ENCODE measurements at regions not wholly inside any gene's neighbourhood (a gene's known extent, or its start where the extent isn't known, plus 50 kb on each side); places are given as distances from the start of the nearest gene placed in this dataset.

- Histone ChIP-seq H3K4me3 (ENCODE audit: low read depth in 1 of 2, low read length in 2 of 2) (no peak overlapping the region), H3K27me3 (ENCODE audit: control insufficient read depth in 1 of 2, insufficient read depth in 2 of 2, low read length in 2 of 2) (no peaks in the 10 kb centered on the region), H3K27ac (ENCODE audit: low read depth in 2 of 2, low read length in 1 of 2) (no peak overlapping the region), H3K9me3 (ENCODE audit: control insufficient read depth in 2 of 2, insufficient read depth in 1 of 2, low read depth in 1 of 2, low read length in 1 of 2) (no peaks in the 10 kb centered on the region), H3K36me3 (ENCODE audit: control insufficient read depth in 2 of 2, insufficient read depth in 2 of 2, low read length in 1 of 2) (no peaks in the 10 kb centered on the region), H3K4me1 (ENCODE audit: control insufficient read depth in 2 of 2, insufficient read depth in 2 of 2, low read length in 1 of 2) (no peaks in the 10 kb centered on the region)
- WGBS, 2 donors: 69 to 71% methylated on average over 2 of the region's 2 CpGs
These were observed 825.9 kb downstream of the PLA2G4A start for GRCh38 chr1:187654635-187655034.

- no peak overlapping the region for H3K4me3 ChIP-seq (ENCODE audit: low read depth in 1 of 2, low read length in 2 of 2)
- H3K36me3 ChIP-seq (ENCODE audit: control insufficient read depth in 2 of 2, insufficient read depth in 2 of 2, low read length in 1 of 2): no peaks in the 10 kb centered on the region
- H3K27ac ChIP-seq (ENCODE audit: low read depth in 2 of 2, low read length in 1 of 2): no peak overlapping the region
- no peaks in the 10 kb centered on the region for H3K4me1 ChIP-seq (ENCODE audit: control insufficient read depth in 2 of 2, insufficient read depth in 2 of 2, low read length in 1 of 2)
- H3K9me3 ChIP-seq (ENCODE audit: control insufficient read depth in 2 of 2, insufficient read depth in 1 of 2, low read depth in 1 of 2, low read length in 1 of 2): no peaks in the 10 kb centered on the region
- H3K27me3 ChIP-seq (ENCODE audit: control insufficient read depth in 1 of 2, insufficient read depth in 2 of 2, low read length in 2 of 2): no peaks in the 10 kb centered on the region
These were observed 826.4 kb downstream of the PLA2G4A start for GRCh38 chr1:187655104-187655503.

- 85 to 88% methylated on average over 2 of the region's 2 CpGs for WGBS, 2 donors
- Histone ChIP-seq H3K9me3 (ENCODE audit: control insufficient read depth in 2 of 2, insufficient read depth in 1 of 2, low read depth in 1 of 2, low read length in 1 of 2) (no peaks in the 10 kb centered on the region), H3K27ac (ENCODE audit: low read depth in 2 of 2, low read length in 1 of 2) (no peak overlapping the region), H3K4me3 (ENCODE audit: low read depth in 1 of 2, low read length in 2 of 2) (no peak overlapping the region), H3K27me3 (ENCODE audit: control insufficient read depth in 1 of 2, insufficient read depth in 2 of 2, low read length in 2 of 2) (no peaks in the 10 kb centered on the region), H3K4me1 (ENCODE audit: control insufficient read depth in 2 of 2, insufficient read depth in 2 of 2, low read length in 1 of 2) (no peaks in the 10 kb centered on the region), H3K36me3 (ENCODE audit: control insufficient read depth in 2 of 2, insufficient read depth in 2 of 2, low read length in 1 of 2) (no peaks in the 10 kb centered on the region)
These were observed 836.7 kb downstream of the PLA2G4A start for GRCh38 chr1:187665483-187665882.

GRCh38 chr1:187680823-187681222, 852.1 kb downstream of the PLA2G4A start:
- Histone ChIP-seq H3K9me3 (ENCODE audit: control insufficient read depth in 2 of 2, insufficient read depth in 1 of 2, low read depth in 1 of 2, low read length in 1 of 2) (no peaks in the 10 kb centered on the region), H3K27ac (ENCODE audit: low read depth in 2 of 2, low read length in 1 of 2) (no peak overlapping the region), H3K36me3 (ENCODE audit: control insufficient read depth in 2 of 2, insufficient read depth in 2 of 2, low read length in 1 of 2) (no peaks in the 10 kb centered on the region), H3K27me3 (ENCODE audit: control insufficient read depth in 1 of 2, insufficient read depth in 2 of 2, low read length in 2 of 2) (no peaks in the 10 kb centered on the region), H3K4me1 (ENCODE audit: control insufficient read depth in 2 of 2, insufficient read depth in 2 of 2, low read length in 1 of 2) (no peaks in the 10 kb centered on the region), H3K4me3 (ENCODE audit: low read depth in 1 of 2, low read length in 2 of 2) (no peak overlapping the region)
- 80 to 86% methylated on average over 1 of the region's 1 CpG for WGBS, 2 donors

GRCh38 chr1:187682112-187682511, 853.4 kb downstream of the PLA2G4A start:
- no peak overlapping the region for H3K4me3 ChIP-seq (ENCODE audit: low read depth in 1 of 2, low read length in 2 of 2)
- H3K4me1 ChIP-seq (ENCODE audit: control insufficient read depth in 2 of 2, insufficient read depth in 2 of 2, low read length in 1 of 2): no peaks in the 10 kb centered on the region
- 34 to 58% methylated on average over 2 of the region's 2 CpGs for WGBS, 2 donors
- H3K36me3 ChIP-seq (ENCODE audit: control insufficient read depth in 2 of 2, insufficient read depth in 2 of 2, low read length in 1 of 2): no peaks in the 10 kb centered on the region
- H3K27me3 ChIP-seq (ENCODE audit: control insufficient read depth in 1 of 2, insufficient read depth in 2 of 2, low read length in 2 of 2): no peaks in the 10 kb centered on the region
- H3K9me3 ChIP-seq (ENCODE audit: control insufficient read depth in 2 of 2, insufficient read depth in 1 of 2, low read depth in 1 of 2, low read length in 1 of 2): no peaks in the 10 kb centered on the region
- no peak overlapping the region for H3K27ac ChIP-seq (ENCODE audit: low read depth in 2 of 2, low read length in 1 of 2)

GRCh38 chr1:187685333-187685732, 856.6 kb downstream of the PLA2G4A start:
- Histone ChIP-seq H3K36me3 (ENCODE audit: control insufficient read depth in 2 of 2, insufficient read depth in 2 of 2, low read length in 1 of 2) (no peaks in the 10 kb centered on the region), H3K9me3 (ENCODE audit: control insufficient read depth in 2 of 2, insufficient read depth in 1 of 2, low read depth in 1 of 2, low read length in 1 of 2) (no peaks in the 10 kb centered on the region), H3K27ac (ENCODE audit: low read depth in 2 of 2, low read length in 1 of 2) (no peak overlapping the region), H3K4me3 (ENCODE audit: low read depth in 1 of 2, low read length in 2 of 2) (no peak overlapping the region), H3K27me3 (ENCODE audit: control insufficient read depth in 1 of 2, insufficient read depth in 2 of 2, low read length in 2 of 2) (no peaks in the 10 kb centered on the region), H3K4me1 (ENCODE audit: control insufficient read depth in 2 of 2, insufficient read depth in 2 of 2, low read length in 1 of 2) (no peaks in the 10 kb centered on the region)

- no peaks in the 10 kb centered on the region for H3K4me1 ChIP-seq (ENCODE audit: control insufficient read depth in 2 of 2, insufficient read depth in 2 of 2, low read length in 1 of 2)
- no peak overlapping the region for H3K4me3 ChIP-seq (ENCODE audit: low read depth in 1 of 2, low read length in 2 of 2)
- H3K36me3 ChIP-seq (ENCODE audit: control insufficient read depth in 2 of 2, insufficient read depth in 2 of 2, low read length in 1 of 2): no peaks in the 10 kb centered on the region
- H3K9me3 ChIP-seq (ENCODE audit: control insufficient read depth in 2 of 2, insufficient read depth in 1 of 2, low read depth in 1 of 2, low read length in 1 of 2): no peaks in the 10 kb centered on the region
- no peaks in the 10 kb centered on the region for H3K27me3 ChIP-seq (ENCODE audit: control insufficient read depth in 1 of 2, insufficient read depth in 2 of 2, low read length in 2 of 2)
- no peak overlapping the region for H3K27ac ChIP-seq (ENCODE audit: low read depth in 2 of 2, low read length in 1 of 2)
These were observed 860.4 kb downstream of the PLA2G4A start for GRCh38 chr1:187689129-187689528.

GRCh38 chr1:187691439-187691838, 862.7 kb downstream of the PLA2G4A start:
- H3K4me1 ChIP-seq (ENCODE audit: control insufficient read depth in 2 of 2, insufficient read depth in 2 of 2, low read length in 1 of 2): no peaks in the 10 kb centered on the region
- 45 to 46% methylated on average over 2 of the region's 2 CpGs for WGBS, 2 donors
- H3K4me3 ChIP-seq (ENCODE audit: low read depth in 1 of 2, low read length in 2 of 2): no peak overlapping the region
- H3K9me3 ChIP-seq (ENCODE audit: control insufficient read depth in 2 of 2, insufficient read depth in 1 of 2, low read depth in 1 of 2, low read length in 1 of 2): no peaks in the 10 kb centered on the region
- no peaks in the 10 kb centered on the region for H3K27me3 ChIP-seq (ENCODE audit: control insufficient read depth in 1 of 2, insufficient read depth in 2 of 2, low read length in 2 of 2)
- no peaks in the 10 kb centered on the region for H3K36me3 ChIP-seq (ENCODE audit: control insufficient read depth in 2 of 2, insufficient read depth in 2 of 2, low read length in 1 of 2)
- no peak overlapping the region for H3K27ac ChIP-seq (ENCODE audit: low read depth in 2 of 2, low read length in 1 of 2)

- Histone ChIP-seq H3K4me1 (ENCODE audit: control insufficient read depth in 2 of 2, insufficient read depth in 2 of 2, low read length in 1 of 2) (no peaks in the 10 kb centered on the region), H3K36me3 (ENCODE audit: control insufficient read depth in 2 of 2, insufficient read depth in 2 of 2, low read length in 1 of 2) (no peaks in the 10 kb centered on the region), H3K27ac (ENCODE audit: low read depth in 2 of 2, low read length in 1 of 2) (no peak overlapping the region), H3K4me3 (ENCODE audit: low read depth in 1 of 2, low read length in 2 of 2) (no peak overlapping the region), H3K27me3 (ENCODE audit: control insufficient read depth in 1 of 2, insufficient read depth in 2 of 2, low read length in 2 of 2) (no peaks in the 10 kb centered on the region), H3K9me3 (ENCODE audit: control insufficient read depth in 2 of 2, insufficient read depth in 1 of 2, low read depth in 1 of 2, low read length in 1 of 2) (no peaks in the 10 kb centered on the region)
- WGBS, 2 donors: 39 to 46% methylated on average over 5 of the region's 5 CpGs
These were observed 864.0 kb downstream of the PLA2G4A start for GRCh38 chr1:187692799-187693198.

GRCh38 chr1:187696073-187696472, 867.3 kb downstream of the PLA2G4A start:
- no peaks in the 10 kb centered on the region for H3K4me1 ChIP-seq (ENCODE audit: control insufficient read depth in 2 of 2, insufficient read depth in 2 of 2, low read length in 1 of 2)
- no peaks in the 10 kb centered on the region for H3K9me3 ChIP-seq (ENCODE audit: control insufficient read depth in 2 of 2, insufficient read depth in 1 of 2, low read depth in 1 of 2, low read length in 1 of 2)
- H3K36me3 ChIP-seq (ENCODE audit: control insufficient read depth in 2 of 2, insufficient read depth in 2 of 2, low read length in 1 of 2): no peaks in the 10 kb centered on the region
- H3K27me3 ChIP-seq (ENCODE audit: control insufficient read depth in 1 of 2, insufficient read depth in 2 of 2, low read length in 2 of 2): no peaks in the 10 kb centered on the region
- no peak overlapping the region for H3K27ac ChIP-seq (ENCODE audit: low read depth in 2 of 2, low read length in 1 of 2)
- WGBS, 2 donors: 68 to 70% methylated on average over 3 of the region's 3 CpGs
- no peak overlapping the region for H3K4me3 ChIP-seq (ENCODE audit: low read depth in 1 of 2, low read length in 2 of 2)
